SK-MEL-5 (cell line): ENCODE measurements at regions not wholly inside any gene's neighbourhood (a gene's known extent, or its start where the extent isn't known, plus 50 kb on each side); places are given as distances from the start of the nearest gene placed in this dataset.

ENCODE experiments used
- DNase-seq: peaks from one replicate; pipeline ENCODE4 v3.0.0-alpha.2; 2016; ENCODE audit warnings: low read depth, low spot score
- in situ Hi-C: cut with HindIII; loops from 2 replicates; pipeline ENCODE4 v1.10.0; 2016; ENCODE audit warnings: low sequenced_read_pairs, high pct_unique_total_duplicates, low pct_unique_long_range_greater_than_20kb

- in situ Hi-C loops = no loop called here
- DNase-seq = no peak
These were observed 52.6 kb upstream of the OLFM4 start for GRCh38 chr13:52975969-52976368.

- DNase-seq = no peak
- in situ Hi-C loops = no loop called here
These were observed 53.5 kb upstream of the OLFM4 start for GRCh38 chr13:52975161-52975560.

- in situ Hi-C loops = no loop called here
These were observed 53.9 kb upstream of the OLFM4 start for GRCh38 chr13:52974711-52975110.

DNA sequence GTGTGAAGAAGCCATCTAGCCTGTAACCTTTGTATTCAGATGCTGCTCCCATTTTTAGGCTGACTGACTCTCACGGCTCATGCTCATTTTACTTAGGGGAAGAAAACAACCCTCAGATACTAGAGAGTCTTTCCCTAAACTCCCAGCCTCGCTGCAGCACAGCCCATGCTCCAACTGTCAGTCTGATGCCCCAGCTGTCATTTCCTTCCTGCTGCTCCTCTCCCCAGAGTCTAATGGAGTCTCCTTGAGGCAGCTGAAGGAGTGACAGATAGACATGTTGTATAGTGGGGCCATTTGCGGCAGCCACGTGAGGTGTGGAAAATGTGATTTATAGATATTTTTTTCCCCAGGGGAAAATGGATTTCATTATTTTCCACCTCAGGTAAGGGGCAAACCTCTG, 59.2 kb upstream of the OLFM4 start:
- no peak for DNase-seq
- in situ Hi-C loops = no loop called here

More at GRCh38 chr13:52974711-52975110, 53.9 kb upstream of the OLFM4 start:
- DNase-seq = no peak

DNA sequence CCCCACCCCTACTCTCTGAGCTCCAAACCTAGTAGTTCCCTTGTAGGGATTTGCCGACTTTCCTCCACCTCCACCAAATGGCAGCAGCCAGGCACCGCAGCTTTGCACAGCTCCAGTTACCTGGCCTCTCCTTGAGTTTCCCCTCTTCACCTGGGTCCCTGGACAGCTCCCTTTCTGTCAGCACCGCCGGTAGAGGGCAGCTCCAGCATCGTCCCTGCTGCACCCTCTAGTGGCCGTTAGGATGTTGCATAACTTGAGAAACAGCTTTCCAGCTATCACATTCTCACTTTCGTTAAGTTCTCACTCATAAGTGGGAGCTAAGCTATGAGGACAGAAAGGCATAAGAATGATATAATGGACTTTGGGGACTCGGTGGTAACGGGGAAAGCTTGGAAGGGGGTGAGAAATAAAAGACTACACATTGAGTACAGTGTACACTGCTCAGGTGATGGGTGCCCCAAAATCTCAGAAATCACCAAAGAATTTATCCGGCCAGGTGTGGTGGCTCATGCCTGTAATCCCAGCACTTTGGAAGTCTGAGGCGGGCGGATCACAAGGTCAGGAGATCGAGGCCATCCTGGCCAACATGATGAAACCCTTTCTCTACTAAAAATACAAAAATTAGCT, 60.4 kb upstream of the OLFM4 start:
- in situ Hi-C loops = no loop called here
- DNase-seq = peak; percentile 84

DNA sequence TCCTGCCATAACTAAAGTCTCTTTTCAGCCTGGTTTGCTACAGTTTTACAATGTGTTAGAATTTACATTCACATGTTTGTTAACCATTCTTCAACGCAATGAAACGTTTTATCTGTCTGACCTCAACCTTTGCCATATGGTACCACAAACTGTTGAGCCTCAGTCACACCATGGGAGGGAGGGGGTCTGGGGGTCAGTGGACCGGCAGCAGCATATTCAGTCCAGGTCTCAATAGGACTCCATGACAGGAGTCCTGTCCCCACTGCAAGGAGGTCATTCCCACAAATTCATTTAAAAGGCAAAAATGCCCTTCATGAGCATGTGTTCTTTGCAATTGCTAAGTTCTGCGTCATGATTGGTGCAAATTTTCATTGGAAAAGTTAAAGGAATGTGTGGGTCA, 66.6 kb upstream of the OLFM4 start:
- in situ Hi-C loops = no loop called here
- no peak for DNase-seq

DNA sequence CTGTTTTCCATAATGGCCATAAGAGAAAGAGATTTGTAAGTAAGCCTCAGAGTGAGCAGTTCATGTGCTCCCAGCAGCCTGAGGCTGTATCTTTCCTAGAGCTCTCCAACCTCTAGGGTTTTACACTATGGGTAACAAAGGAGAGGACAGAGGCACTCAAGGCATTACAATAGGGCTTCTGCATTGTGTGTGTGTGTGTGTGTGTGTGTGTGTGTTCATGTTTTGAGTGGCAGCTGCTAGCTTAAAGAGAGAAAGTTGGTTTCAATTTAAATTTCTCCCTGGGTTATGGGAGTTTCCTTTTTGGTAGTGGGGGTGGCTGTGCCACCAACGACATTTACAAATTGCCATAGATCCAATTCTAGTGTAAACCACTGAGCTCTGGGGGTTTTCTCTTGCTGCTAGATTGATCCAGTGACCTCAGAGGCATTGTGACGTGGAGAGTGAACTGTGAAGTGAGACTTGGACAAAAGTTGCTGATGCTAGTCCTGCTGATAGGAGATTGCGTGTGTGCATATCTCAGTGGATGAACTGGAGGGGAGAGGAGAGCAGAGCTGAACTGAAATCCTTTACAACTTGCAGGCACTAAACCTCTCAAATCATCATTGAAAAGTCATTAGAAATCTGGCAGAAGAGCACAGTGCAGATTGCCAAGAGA, 67.2 kb upstream of the OLFM4 start:
- in situ Hi-C loops = no loop called here
- no peak for DNase-seq

DNA sequence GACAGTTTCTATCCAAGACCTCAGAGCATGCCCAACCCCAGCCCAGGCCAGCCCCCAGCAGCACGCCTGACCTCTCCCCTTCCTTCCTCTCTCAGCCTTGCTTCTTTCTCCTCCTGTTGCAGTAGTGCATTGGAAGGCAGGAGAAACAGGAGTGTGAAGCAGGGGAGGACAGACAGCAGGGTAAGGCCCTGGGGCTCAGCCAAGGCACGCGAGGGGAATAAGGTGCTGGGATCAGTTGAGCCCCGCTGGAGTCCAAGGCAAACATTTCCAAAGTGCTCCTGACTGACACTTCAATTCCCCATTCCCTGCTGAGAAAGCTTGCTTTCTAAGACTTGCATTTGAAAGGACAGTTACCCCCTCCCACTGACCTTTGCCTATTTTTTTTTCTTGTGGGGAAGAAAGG, 73.1 kb upstream of the OLFM4 start:
- in situ Hi-C loops = no loop called here
- no peak for DNase-seq

DNA sequence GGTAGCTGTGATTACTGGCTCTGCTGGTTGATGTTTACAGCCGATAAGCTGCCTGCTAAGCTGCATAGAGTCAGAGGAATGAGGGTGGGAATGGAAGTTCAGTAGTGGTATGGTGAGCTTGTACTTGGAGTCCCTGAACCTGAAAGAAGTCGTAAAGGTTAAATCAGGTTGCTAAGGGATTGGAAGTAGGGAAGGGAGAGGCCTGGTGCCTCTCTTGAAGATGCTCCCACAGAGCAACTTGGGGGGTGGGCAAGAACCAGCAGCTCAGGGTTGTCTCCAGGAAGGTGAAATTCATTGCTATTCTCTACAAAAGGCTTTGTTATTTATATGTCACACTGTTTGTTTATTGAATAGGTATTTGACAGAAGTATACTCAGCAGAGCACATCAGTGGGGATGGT, 73.8 kb upstream of the OLFM4 start:
- no peak for DNase-seq

DNA sequence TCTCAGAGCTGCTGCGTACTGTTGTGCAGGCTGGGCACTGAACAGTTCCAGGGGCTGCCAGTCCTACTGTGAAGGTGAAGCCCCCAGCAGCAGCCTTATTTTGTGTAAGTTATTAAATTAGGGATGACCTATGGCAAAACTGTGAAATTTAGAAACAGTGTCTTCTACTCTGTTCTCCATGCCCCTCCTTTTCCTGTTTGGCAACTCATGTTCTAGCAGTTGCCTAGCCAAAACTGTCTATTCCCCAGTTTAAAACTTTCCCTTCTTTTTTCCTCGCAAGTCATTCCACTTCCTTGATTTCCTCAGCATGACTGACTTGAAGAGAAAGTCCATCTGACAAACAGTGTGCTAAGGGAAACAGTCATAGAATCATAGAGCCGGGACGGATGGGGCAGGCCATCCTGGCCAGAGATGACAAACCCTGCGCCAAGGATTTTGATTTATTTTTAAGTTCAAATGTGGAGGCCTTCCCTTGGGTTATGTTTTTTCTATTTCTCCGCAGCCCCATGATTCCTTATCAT, 78.1 kb upstream of the OLFM4 start:
- DNase-seq = no peak
- in situ Hi-C loops = no loop called here

More for the DNA sequence above, 73.8 kb upstream of the OLFM4 start:
- in situ Hi-C loops = no loop called here

- in situ Hi-C loops = no loop called here
- DNase-seq = no peak
These were observed 78.9 kb upstream of the OLFM4 start for GRCh38 chr13:52949742-52950141.

DNA sequence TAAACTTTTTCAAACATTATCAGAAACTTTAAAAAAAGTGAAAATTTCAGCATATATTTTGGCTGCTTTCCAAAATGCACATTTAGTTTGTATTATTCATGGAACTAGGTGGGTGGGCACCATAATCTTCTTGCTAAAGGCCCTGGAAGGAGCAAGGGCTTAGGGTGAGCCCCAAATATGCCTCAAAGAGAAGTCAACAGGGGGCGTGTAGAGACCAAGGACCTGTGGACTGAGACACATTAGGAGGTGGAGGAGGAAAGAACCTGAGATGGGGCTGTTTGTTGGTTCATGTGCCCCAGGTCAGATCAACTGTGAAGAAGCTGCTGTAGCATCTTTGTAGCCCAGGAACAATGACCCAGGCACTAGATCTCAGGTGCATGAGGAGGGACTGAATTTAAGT, 79.6 kb upstream of the OLFM4 start:
- in situ Hi-C loops = no loop called here
- DNase-seq = no peak

GRCh38 chr13:52947921-52948373, 80.7 kb upstream of the OLFM4 start:
- in situ Hi-C loops = no loop called here

DNA sequence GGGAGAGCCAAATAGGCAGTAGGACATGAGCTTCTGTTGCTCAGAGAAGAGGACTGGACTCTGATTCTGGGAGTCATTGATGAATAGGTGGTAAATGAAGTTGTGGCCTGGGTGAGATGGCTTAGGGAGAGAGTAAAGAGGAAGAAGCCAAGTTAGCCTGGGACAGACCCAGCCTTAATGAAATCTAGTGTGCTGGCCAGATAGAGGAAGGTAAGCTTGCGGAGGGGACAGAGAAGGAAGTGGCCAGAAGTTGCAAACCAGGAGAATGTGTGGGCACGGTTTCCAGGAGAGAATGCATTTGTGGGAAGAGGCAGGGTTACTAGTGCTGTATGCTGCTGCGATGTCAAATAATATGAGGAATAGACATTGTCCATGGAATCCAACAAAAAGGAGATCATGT, 83.3 kb upstream of the OLFM4 start:
- in situ Hi-C loops = no loop called here
- no peak for DNase-seq

More at GRCh38 chr13:52947921-52948373, 80.7 kb upstream of the OLFM4 start:
- no peak for DNase-seq

GRCh38 chr13:52944697-52945096, 83.9 kb upstream of the OLFM4 start:
- in situ Hi-C loops = no loop called here
- no peak for DNase-seq

DNA sequence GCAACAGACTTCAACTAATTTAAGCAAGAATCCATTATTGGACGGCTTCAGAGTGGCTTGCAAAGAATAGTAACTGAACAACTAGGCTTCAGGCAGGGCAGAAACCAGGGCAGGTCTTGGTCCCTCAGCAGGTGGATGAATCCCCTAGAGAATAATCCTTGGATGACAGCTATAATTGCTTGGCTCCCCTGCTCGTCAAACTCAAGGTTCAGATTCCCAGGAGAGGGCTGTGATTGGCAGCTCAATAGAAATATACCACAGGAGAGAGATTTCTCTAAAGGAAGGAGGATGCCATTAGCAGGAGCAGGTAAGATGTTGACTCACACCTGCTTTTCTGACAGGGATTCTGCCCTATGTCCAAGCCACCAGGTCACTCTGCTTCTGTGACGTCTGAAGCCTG, 89.6 kb upstream of the PCDH8 start:
- in situ Hi-C loops = no loop called here
- DNase-seq = no peak

DNA sequence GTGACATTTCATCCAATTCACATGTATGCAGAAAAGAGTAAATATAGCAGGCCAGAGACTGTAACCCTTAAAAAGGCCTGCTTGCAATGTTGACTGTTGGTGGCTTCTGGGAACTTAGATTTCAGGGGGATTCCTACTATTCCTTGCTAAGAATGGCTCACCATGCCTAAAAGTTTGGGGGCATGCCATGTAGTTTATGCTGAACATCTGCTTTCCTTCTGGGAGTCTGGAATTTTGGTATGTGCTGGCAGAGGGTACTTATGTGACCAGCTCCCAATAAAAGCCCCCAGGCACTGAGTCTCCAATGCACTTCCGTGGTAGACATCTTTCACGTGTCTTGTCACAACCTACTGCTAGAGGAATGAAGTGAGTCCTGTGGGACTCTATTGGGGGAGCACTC, 88.4 kb upstream of the PCDH8 start:
- DNase-seq = peak; percentile 4
- in situ Hi-C loops = no loop called here

DNA sequence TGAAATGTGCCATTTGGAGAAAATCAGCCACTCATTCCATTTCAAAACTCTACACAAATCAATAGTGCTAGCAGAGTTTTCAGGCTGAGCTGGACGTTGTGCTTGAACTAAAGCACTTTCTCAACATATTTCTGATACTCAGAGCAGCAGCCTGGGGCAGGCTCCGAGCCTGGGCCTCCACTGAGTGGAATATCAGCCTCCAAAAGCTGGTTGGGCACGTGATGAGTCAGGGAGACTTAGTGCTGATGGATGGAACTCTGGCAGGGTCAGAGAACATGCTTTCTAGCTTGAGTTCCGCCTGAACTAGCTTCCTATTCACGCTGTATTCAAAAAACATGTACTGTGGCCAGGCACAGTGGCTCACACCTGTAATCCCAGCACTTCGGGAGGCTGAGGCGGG, 85.8 kb upstream of the PCDH8 start:
- no peak for DNase-seq
- in situ Hi-C loops = no loop called here

- in situ Hi-C loops = no loop called here
- no peak for DNase-seq
These were observed 85.2 kb upstream of the PCDH8 start for GRCh38 chr13:52933547-52934210.
